BE2C (cell line): ENCODE measurements at regions not wholly inside any gene's neighbourhood (a gene's known extent, or its start where the extent isn't known, plus 50 kb on each side); places are given as distances from the start of the nearest gene placed in this dataset.

Experiments used
- DNase-seq: peaks from one replicate; pipeline ENCODE4 v3.0.0-alpha.2; 2020
- H3K27me3 ChIP-seq: fragments of 250-450 bp; sonication (Bioruptor Pico); 2 replicates; pipeline ENCODE4 v1.5.1; 2020; ENCODE audit warnings: mild to moderate bottlenecking
- H3K36me3 ChIP-seq: fragments of 250-450 bp; sonication (Bioruptor Pico); 2 replicates; pipeline ENCODE4 v1.5.1; 2020; ENCODE audit warnings: mild to moderate bottlenecking
- H3K4me1 ChIP-seq: fragments of 250-450 bp; sonication (Bioruptor Pico); 2 replicates; pipeline ENCODE4 v1.5.1; 2020
- H3K4me3 ChIP-seq: 2 replicates; pipeline ENCODE4 v1.5.1; 2011; ENCODE audit warnings: low read depth, low read length
- H3K9me3 ChIP-seq: fragments of 250-450 bp; sonication (Bioruptor Pico); 2 replicates; pipeline ENCODE4 v1.5.1; 2020
- CTCF ChIP-seq: IDR thresholded peaks from 2 replicates; pipeline ENCODE4 v1.5.1; 2012; ENCODE audit warnings: mild to moderate bottlenecking, low read depth, low read length

- Histone ChIP-seq H3K36me3 (no peaks in the 10 kb centered on the region), H3K4me1 (no peaks in the 10 kb centered on the region), H3K4me3 (no peak overlapping the region), H3K9me3 (no peaks in the 10 kb centered on the region), H3K27me3 (no peaks in the 10 kb centered on the region)
- no peak for TF ChIP-seq CTCF
- no peak for DNase-seq
These were observed 902.7 kb upstream of the USP15 start for GRCh38 chr12:61357496-61357895.

GRCh38 chr12:61362037-61362436 lies 898.2 kb upstream of the USP15 start:
- TF ChIP-seq CTCF, result no peak
- no peak for DNase-seq
- H3K4me3 ChIP-seq, result no peak overlapping the region
- no peaks in the 10 kb centered on the region for H3K9me3 ChIP-seq
- no peaks in the 10 kb centered on the region for H3K36me3 ChIP-seq
- no peaks in the 10 kb centered on the region for H3K4me1 ChIP-seq
- no peaks in the 10 kb centered on the region for H3K27me3 ChIP-seq

GRCh38 chr12:61365001-61365400 lies 895.2 kb upstream of the USP15 start:
- H3K4me1 ChIP-seq, result no peaks in the 10 kb centered on the region
- H3K4me3 ChIP-seq, result no peak overlapping the region
- no peaks in the 10 kb centered on the region for H3K9me3 ChIP-seq
- H3K36me3 ChIP-seq, result no peaks in the 10 kb centered on the region
- no peak for DNase-seq
- no peaks in the 10 kb centered on the region for H3K27me3 ChIP-seq
- TF ChIP-seq CTCF, result no peak

- no peaks in the 10 kb centered on the region for H3K4me1 ChIP-seq
- no peaks in the 10 kb centered on the region for H3K27me3 ChIP-seq
- H3K9me3 ChIP-seq, result no peaks in the 10 kb centered on the region
- no peaks in the 10 kb centered on the region for H3K36me3 ChIP-seq
- no peak for TF ChIP-seq CTCF
- DNase-seq, result no peak
- no peak overlapping the region for H3K4me3 ChIP-seq
These were observed 892.9 kb upstream of the USP15 start for GRCh38 chr12:61367281-61367785.

GRCh38 chr12:61369241-61369910 lies 890.8 kb upstream of the USP15 start:
- Histone ChIP-seq H3K9me3 (no peaks in the 10 kb centered on the region), H3K4me3 (no peak overlapping the region), H3K36me3 (no peaks in the 10 kb centered on the region), H3K27me3 (no peaks in the 10 kb centered on the region), H3K4me1 (no peaks in the 10 kb centered on the region)
- DNase-seq, result no peak
- no peak for TF ChIP-seq CTCF

- no peaks in the 10 kb centered on the region for H3K27me3 ChIP-seq
- H3K4me3 ChIP-seq, result no peak overlapping the region
- DNase-seq, result no peak
- no peak for TF ChIP-seq CTCF
- H3K4me1 ChIP-seq, result no peaks in the 10 kb centered on the region
- H3K9me3 ChIP-seq, result no peaks in the 10 kb centered on the region
- no peaks in the 10 kb centered on the region for H3K36me3 ChIP-seq
These were observed 875.7 kb upstream of the USP15 start for GRCh38 chr12:61384511-61384910.
